HEK293 (cell line): ENCODE measurements at regions not wholly inside any gene's neighbourhood (a gene's known extent, or its start where the extent isn't known, plus 50 kb on each side); places are given as distances from the start of the nearest gene placed in this dataset.

Source experiments
- ZNF174 ChIP-seq: fragments of 450-650 bp; formaldehyde crosslinking; IDR thresholded peaks from 2 replicates; pipeline ENCODE4 v1.5.0; 2017; ENCODE audit warnings: missing biosample characterization, mild to moderate bottlenecking, missing genetic modification characterization
- ZSCAN30 ChIP-seq: fragments of 450-650 bp; IDR thresholded peaks from 2 replicates; pipeline ENCODE4 v1.5.1; 2018; ENCODE audit warnings: missing biosample characterization, mild to moderate bottlenecking, missing genetic modification characterization, moderate library complexity
- TF ChIP-seq, protein P1 (sequence below): fragments of 450-650 bp; formaldehyde crosslinking; IDR thresholded peaks from 2 replicates; pipeline ENCODE4 v1.5.1; 2016; ENCODE audit warnings: missing biosample characterization, missing genetic modification characterization

DNA sequence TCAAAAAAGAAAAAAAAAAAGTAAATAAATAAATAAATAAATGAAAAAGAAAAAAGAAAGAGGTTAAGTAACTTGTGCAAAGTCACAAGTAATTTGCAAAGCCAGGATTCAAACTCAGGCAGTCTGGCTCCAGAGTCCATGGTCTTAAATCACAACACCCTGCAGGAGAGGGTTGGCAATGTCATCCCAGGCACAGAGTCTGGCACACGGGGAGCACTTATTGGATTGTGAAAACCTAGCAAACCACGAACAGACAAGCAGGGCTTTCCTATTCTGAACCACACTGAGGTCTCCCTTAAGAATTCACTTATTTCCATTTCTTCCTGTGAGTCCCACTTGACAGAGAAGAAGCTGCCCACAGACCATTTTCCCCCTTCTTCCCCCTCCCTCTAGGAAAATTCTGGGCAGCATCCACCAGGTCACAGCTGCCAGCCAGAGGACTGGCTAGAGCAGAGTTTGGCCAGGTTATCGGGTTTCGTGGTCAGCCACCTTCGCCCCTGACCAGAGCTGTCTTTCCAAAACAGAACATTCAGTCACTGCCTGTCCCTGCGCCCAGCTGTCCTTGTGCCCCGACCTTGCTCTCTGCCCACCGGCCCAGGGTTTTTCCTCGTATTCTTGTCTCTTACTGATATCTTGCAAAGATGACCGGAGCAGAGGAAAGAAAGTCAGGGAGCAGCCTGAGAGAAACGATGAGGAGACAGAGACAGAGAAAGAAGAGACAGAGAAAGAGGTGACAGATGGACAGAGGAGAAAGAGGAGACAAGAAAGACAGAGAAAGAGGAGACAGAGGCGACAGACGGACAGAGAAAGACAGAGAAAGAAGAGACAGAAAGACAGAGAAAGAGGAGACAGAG, 106.4 kb upstream of the PTPN1 start:
- TF ChIP-seq ZNF174 (tag by site-specific recombination) (no peak), ZSCAN30 (tag by site-specific recombination) (no peak)
- TF ChIP-seq, protein P1, sequence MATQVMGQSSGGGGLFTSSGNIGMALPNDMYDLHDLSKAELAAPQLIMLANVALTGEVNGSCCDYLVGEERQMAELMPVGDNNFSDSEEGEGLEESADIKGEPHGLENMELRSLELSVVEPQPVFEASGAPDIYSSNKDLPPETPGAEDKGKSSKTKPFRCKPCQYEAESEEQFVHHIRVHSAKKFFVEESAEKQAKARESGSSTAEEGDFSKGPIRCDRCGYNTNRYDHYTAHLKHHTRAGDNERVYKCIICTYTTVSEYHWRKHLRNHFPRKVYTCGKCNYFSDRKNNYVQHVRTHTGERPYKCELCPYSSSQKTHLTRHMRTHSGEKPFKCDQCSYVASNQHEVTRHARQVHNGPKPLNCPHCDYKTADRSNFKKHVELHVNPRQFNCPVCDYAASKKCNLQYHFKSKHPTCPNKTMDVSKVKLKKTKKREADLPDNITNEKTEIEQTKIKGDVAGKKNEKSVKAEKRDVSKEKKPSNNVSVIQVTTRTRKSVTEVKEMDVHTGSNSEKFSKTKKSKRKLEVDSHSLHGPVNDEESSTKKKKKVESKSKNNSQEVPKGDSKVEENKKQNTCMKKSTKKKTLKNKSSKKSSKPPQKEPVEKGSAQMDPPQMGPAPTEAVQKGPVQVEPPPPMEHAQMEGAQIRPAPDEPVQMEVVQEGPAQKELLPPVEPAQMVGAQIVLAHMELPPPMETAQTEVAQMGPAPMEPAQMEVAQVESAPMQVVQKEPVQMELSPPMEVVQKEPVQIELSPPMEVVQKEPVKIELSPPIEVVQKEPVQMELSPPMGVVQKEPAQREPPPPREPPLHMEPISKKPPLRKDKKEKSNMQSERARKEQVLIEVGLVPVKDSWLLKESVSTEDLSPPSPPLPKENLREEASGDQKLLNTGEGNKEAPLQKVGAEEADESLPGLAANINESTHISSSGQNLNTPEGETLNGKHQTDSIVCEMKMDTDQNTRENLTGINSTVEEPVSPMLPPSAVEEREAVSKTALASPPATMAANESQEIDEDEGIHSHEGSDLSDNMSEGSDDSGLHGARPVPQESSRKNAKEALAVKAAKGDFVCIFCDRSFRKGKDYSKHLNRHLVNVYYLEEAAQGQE (tag by site-specific recombination), result no peak
